ENCODE measurements at regions not wholly inside any gene's neighbourhood (a gene's known extent, or its start where the extent isn't known, plus 50 kb on each side); places are given as distances from the start of the nearest gene placed in this dataset.
A peak's percentile ranks its signal among the peaks of the same experiment; 100 is the strongest.

- no peak for TF ChIP-seq POLR2A (IDR thresholded peaks at IDR 0.05)
- no peak for TF ChIP-seq CTCF (IDR thresholded peaks at IDR 0.05 in 8 of 11, conservative IDR thresholded peaks at IDR 0.05 in 3 of 11)
- no peak for TF ChIP-seq POLR2AphosphoS5 (IDR thresholded peaks at IDR 0.05)
- no peaks in the 10 kb centered on the region for H3K4me1 ChIP-seq
- WGBS, 5 donors: 86 to 95% (median 92%) methylated on average over 15 of the region's 15 CpGs
Measured at GRCh38 chr3:180820400-180820799, 92.1 kb upstream of the FXR1 start.

GRCh38 chr3:180825964-180826363, 86.5 kb upstream of the FXR1 start:
- DNase-seq: no peak
- H3K4me1 ChIP-seq: no peaks in the 10 kb centered on the region
- no peaks in the 10 kb centered on the region for H3K36me3 ChIP-seq
- no peak for TF ChIP-seq CTCF (IDR thresholded peaks at IDR 0.05 in 8 of 11, conservative IDR thresholded peaks at IDR 0.05 in 3 of 11)
- TF ChIP-seq POLR2A (IDR thresholded peaks at IDR 0.05): no peak
- TF ChIP-seq POLR2AphosphoS5 (IDR thresholded peaks at IDR 0.05): no peak
- 79 to 95% (median 89%) methylated on average over 2 of the region's 2 CpGs for WGBS, 5 donors
- no peaks in the 10 kb centered on the region for H3K27me3 ChIP-seq (replicated peaks in 1 of 7)
- intact Hi-C loops (cut with DNase I; ENCODE audit: low total_unique reads): no loop called here
- H3K4me3 ChIP-seq: no peak overlapping the region
- no peaks in the 10 kb centered on the region for H3K9me3 ChIP-seq
- H3K27ac ChIP-seq: no peak overlapping the region

More at GRCh38 chr3:180820400-180820799, 92.1 kb upstream of the FXR1 start:
- Histone ChIP-seq H3K27ac (no peak overlapping the region), H3K9me3 (no peaks in the 10 kb centered on the region), H3K36me3 (no peaks in the 10 kb centered on the region), H3K27me3 (replicated peaks in 1 of 7) (no peaks in the 10 kb centered on the region), H3K4me3 (no peak overlapping the region)
- intact Hi-C loops (cut with DNase I; ENCODE audit: low total_unique reads): no loop called here
- DNase-seq: peak; percentile 64

GRCh38 chr3:180827171-180827570, 85.3 kb upstream of the FXR1 start:
- no peaks in the 10 kb centered on the region for H3K4me1 ChIP-seq
- WGBS, 5 donors: 77 to 86% (median 82%) methylated on average over 3 of the region's 3 CpGs
- H3K9me3 ChIP-seq: no peaks in the 10 kb centered on the region
- H3K36me3 ChIP-seq: no peaks in the 10 kb centered on the region
- TF ChIP-seq POLR2AphosphoS5 (IDR thresholded peaks at IDR 0.05): no peak
- TF ChIP-seq CTCF (IDR thresholded peaks at IDR 0.05 in 8 of 11, conservative IDR thresholded peaks at IDR 0.05 in 3 of 11): no peak
- TF ChIP-seq POLR2A (IDR thresholded peaks at IDR 0.05): no peak
- DNase-seq: no peak
- intact Hi-C loops (cut with DNase I; ENCODE audit: low total_unique reads): no loop called here
- H3K4me3 ChIP-seq: no peak overlapping the region
- no peaks in the 10 kb centered on the region for H3K27me3 ChIP-seq (replicated peaks in 1 of 7)
- no peak overlapping the region for H3K27ac ChIP-seq

- intact Hi-C loops (cut with DNase I; ENCODE audit: low total_unique reads): no loop called here
- DNase-seq: peak; percentile 67
- Histone ChIP-seq H3K27me3 (replicated peaks in 1 of 7) (no peaks in the 10 kb centered on the region), H3K4me1 (no peaks in the 10 kb centered on the region), H3K9me3 (no peaks in the 10 kb centered on the region), H3K4me3 (no peak overlapping the region), H3K36me3 (no peaks in the 10 kb centered on the region), H3K27ac (no peak overlapping the region)
- TF ChIP-seq CTCF (IDR thresholded peaks at IDR 0.05 in 8 of 11, conservative IDR thresholded peaks at IDR 0.05 in 3 of 11) (no peak), POLR2A (IDR thresholded peaks at IDR 0.05) (no peak), POLR2AphosphoS5 (IDR thresholded peaks at IDR 0.05) (no peak)
- 93 to 99% (median 95%) methylated on average over 6 to 36 of the region's 36 CpGs for WGBS, 5 donors
Measured at GRCh38 chr3:180828001-180828720, 84.3 kb upstream of the FXR1 start.
